Bronchial epithelial cell (primary cell): ENCODE measurements at regions not wholly inside any gene's neighbourhood (a gene's known extent, or its start where the extent isn't known, plus 50 kb on each side); places are given as distances from the start of the nearest gene placed in this dataset.

ENCODE experiments used
- DNase-seq: peaks from one replicate; pipeline ENCODE4 v3.0.0-alpha.2; 2010; ENCODE audit warnings: low read depth
- FAIRE-seq: peaks from 2 replicates; lab custom pipeline; 2011; peaks lifted over from hg19 to GRCh38; lab: Jason Lieb, UNC
- H3K27me3 ChIP-seq: 2 replicates; pipeline ENCODE4 v1.5.1; 2011; ENCODE audit warnings: low read length; ENCODE audit not compliant: control insufficient read depth, insufficient read depth
- H3K36me3 ChIP-seq: 2 replicates; pipeline ENCODE4 v1.5.1; 2011; ENCODE audit warnings: low read length; ENCODE audit not compliant: control insufficient read depth, insufficient read depth
- H3K4me3 ChIP-seq: 2 replicates; pipeline ENCODE4 v1.5.1; 2011; ENCODE audit warnings: mild to moderate bottlenecking, low read depth, low read length, control low read depth
- TF ChIP-seq, protein P1 (sequence below): IDR thresholded peaks from 2 replicates; pipeline ENCODE4 v1.5.1; 2011; ENCODE audit warnings: mild to moderate bottlenecking, moderate library complexity, low read length, control low read depth, inconsistent platforms; ENCODE audit not compliant: insufficient read depth, severe bottlenecking

DNA sequence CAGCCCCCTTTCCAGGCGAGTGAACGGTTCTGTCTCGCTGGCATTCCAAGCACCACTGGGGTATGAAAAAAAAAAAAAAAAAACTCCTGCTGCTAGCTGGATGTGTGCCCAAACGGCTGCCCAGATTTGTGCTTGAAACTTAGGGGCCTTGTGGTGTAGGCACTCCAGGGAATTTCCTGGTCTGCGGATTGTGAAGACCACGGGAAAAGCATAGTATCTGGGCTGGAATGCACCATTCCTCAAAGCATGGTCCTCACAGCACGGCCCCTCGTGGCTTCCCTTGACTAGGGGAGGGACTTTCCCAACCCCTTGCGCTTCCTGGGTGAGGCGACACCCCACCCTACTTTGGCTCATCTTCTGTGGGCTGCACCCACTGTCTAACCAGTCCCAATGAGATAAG lies 516.8 kb upstream of the FAM241A start:
- H3K36me3 ChIP-seq: no peaks in the 10 kb centered on the region

GRCh38 chr4:111630705-111631104 lies 514.5 kb upstream of the FAM241A start:
- DNase-seq: peak; percentile 39
- FAIRE-seq: no peak
- no peak overlapping the region for H3K4me3 ChIP-seq
- no peaks in the 10 kb centered on the region for H3K27me3 ChIP-seq
- no peaks in the 10 kb centered on the region for H3K36me3 ChIP-seq
- TF ChIP-seq, protein P1, sequence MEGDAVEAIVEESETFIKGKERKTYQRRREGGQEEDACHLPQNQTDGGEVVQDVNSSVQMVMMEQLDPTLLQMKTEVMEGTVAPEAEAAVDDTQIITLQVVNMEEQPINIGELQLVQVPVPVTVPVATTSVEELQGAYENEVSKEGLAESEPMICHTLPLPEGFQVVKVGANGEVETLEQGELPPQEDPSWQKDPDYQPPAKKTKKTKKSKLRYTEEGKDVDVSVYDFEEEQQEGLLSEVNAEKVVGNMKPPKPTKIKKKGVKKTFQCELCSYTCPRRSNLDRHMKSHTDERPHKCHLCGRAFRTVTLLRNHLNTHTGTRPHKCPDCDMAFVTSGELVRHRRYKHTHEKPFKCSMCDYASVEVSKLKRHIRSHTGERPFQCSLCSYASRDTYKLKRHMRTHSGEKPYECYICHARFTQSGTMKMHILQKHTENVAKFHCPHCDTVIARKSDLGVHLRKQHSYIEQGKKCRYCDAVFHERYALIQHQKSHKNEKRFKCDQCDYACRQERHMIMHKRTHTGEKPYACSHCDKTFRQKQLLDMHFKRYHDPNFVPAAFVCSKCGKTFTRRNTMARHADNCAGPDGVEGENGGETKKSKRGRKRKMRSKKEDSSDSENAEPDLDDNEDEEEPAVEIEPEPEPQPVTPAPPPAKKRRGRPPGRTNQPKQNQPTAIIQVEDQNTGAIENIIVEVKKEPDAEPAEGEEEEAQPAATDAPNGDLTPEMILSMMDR: peak; percentile 8

More for the DNA sequence above, 516.8 kb upstream of the FAM241A start:
- Histone ChIP-seq H3K27me3 (no peaks in the 10 kb centered on the region), H3K4me3 (no peak overlapping the region)
- FAIRE-seq: no peak
- no peak for DNase-seq
- TF ChIP-seq, protein P1: no peak

GRCh38 chr4:111631215-111631999 lies 513.8 kb upstream of the FAM241A start:
- DNase-seq: no peak
- Histone ChIP-seq H3K27me3 (no peaks in the 10 kb centered on the region), H3K4me3 (no peak overlapping the region), H3K36me3 (no peaks in the 10 kb centered on the region)
- FAIRE-seq: no peak
- TF ChIP-seq, protein P1: peak; percentile 39

DNA sequence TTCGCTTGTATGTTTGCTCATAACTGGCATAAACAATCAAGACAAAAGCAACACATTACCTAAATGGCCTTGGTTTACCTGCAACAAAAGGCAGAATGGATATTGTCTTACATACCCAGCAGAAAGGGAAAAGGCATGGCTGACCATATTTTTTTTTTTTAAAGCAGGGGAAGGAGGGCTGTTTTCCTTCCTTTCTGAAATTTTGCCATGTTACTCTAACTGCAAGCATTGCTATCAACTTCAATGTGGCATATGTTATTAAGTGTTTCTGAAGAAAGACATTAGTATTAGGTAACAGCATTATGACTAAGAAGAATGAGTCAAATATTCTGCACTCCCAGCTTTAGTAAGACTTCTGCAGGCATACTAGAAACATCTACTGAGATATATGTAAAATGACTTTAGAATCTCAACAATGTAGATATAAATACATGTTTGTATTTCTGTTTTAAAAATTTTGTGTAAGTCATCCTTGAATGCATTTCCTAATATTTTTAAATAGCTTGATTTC lies 512.6 kb upstream of the FAM241A start:
- FAIRE-seq (no peak), DNase-seq (peak; percentile 85)
- H3K4me3 ChIP-seq: no peak overlapping the region
- TF ChIP-seq, protein P1: no peak
- H3K36me3 ChIP-seq: no peaks in the 10 kb centered on the region
- H3K27me3 ChIP-seq: no peaks in the 10 kb centered on the region

DNA sequence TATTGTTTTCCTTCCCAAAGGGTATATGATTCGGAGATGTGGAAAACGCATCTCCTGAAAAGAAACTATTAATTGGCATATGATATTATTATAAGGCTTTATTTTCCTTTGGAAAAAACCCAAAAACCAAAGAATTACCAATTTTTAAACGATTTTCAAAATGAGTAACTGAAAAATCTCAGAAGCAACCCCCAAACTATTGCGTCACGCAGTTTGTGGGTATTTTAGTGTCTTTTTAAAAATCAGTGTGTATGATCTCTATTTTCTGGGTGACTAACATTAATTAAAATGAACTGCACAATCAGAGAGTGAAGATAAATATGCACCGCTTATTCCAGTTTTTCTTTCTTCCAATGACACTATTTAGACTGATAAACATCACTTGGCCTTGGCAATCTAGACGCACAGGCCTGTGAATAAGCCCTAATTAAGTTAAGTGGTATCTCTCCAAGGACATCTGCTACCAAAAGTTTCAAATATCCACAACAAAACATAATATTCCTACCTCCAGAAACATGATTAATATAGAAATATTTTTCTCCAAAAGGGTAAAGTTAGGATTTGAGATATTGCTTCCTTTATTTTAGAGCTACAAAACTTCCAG lies 511.5 kb upstream of the FAM241A start:
- TF ChIP-seq, protein P1: no peak
- Histone ChIP-seq H3K36me3 (no peaks in the 10 kb centered on the region), H3K4me3 (no peak overlapping the region), H3K27me3 (no peaks in the 10 kb centered on the region)
- DNase-seq: no peak
- no peak for FAIRE-seq
